ENCODE measurements at regions not wholly inside any gene's neighbourhood (a gene's known extent, or its start where the extent isn't known, plus 50 kb on each side); places are given as distances from the start of the nearest gene placed in this dataset.

- Histone ChIP-seq H3K4me2 (ENCODE audit: insufficient read depth, low read length) (no peak overlapping the region), H4K20me1 (ENCODE audit: insufficient read depth, low read length) (no peaks in the 10 kb centered on the region), H3K4me1 (ENCODE audit: insufficient read depth, low read length) (peaks cover 12% of the 10 kb centered on the region), H3K36me3 (ENCODE audit: insufficient read depth, low read length) (no peaks in the 10 kb centered on the region), H3K79me2 (ENCODE audit: insufficient read depth, low read length) (no peaks in the 10 kb centered on the region), H3K27ac (ENCODE audit: low read depth, low read length) (no peak overlapping the region), H3K4me3 (ENCODE audit: insufficient read depth, low read length) (no peak overlapping the region), H3K27me3 (ENCODE audit: insufficient read depth, low read length) (no peaks in the 10 kb centered on the region), H2AFZ (ENCODE audit: low read length) (no peak overlapping the region), H3K9me3 (ENCODE audit: low read depth, low read length) (no peaks in the 10 kb centered on the region)
- DNase-seq (ENCODE audit: insufficient read length, low spot score, missing footprints) = no peak
- TF ChIP-seq CTCF (IDR thresholded peaks at IDR 0.05; ENCODE audit: extremely low read depth, low read depth, low read length) = no peak
Measured at GRCh38 chr5:74021126-74021525, 395.1 kb downstream of the ARHGEF28 start.

- Histone ChIP-seq H3K4me1 (ENCODE audit: insufficient read depth, low read length) (peaks cover 12% of the 10 kb centered on the region), H3K79me2 (ENCODE audit: insufficient read depth, low read length) (no peaks in the 10 kb centered on the region), H3K36me3 (ENCODE audit: insufficient read depth, low read length) (no peaks in the 10 kb centered on the region), H3K9me3 (ENCODE audit: low read depth, low read length) (no peaks in the 10 kb centered on the region), H4K20me1 (ENCODE audit: insufficient read depth, low read length) (no peaks in the 10 kb centered on the region), H3K4me2 (ENCODE audit: insufficient read depth, low read length) (no peak overlapping the region), H3K4me3 (ENCODE audit: insufficient read depth, low read length) (no peak overlapping the region), H2AFZ (ENCODE audit: low read length) (no peak overlapping the region), H3K27ac (ENCODE audit: low read depth, low read length) (no peak overlapping the region), H3K27me3 (ENCODE audit: insufficient read depth, low read length) (no peaks in the 10 kb centered on the region)
- no peak for TF ChIP-seq CTCF (IDR thresholded peaks at IDR 0.05; ENCODE audit: extremely low read depth, low read depth, low read length)
- no peak for DNase-seq (ENCODE audit: insufficient read length, low spot score, missing footprints)
Measured at GRCh38 chr5:74020503-74020902, 394.5 kb downstream of the ARHGEF28 start.

GRCh38 chr5:74019923-74020322, 393.9 kb downstream of the ARHGEF28 start:
- no peak overlapping the region for H3K4me2 ChIP-seq (ENCODE audit: insufficient read depth, low read length)
- H3K27ac ChIP-seq (ENCODE audit: low read depth, low read length) = no peak overlapping the region
- no peak overlapping the region for H2AFZ ChIP-seq (ENCODE audit: low read length)
- H3K4me3 ChIP-seq (ENCODE audit: insufficient read depth, low read length) = no peak overlapping the region
- DNase-seq (ENCODE audit: insufficient read length, low spot score, missing footprints) = no peak
- no peaks in the 10 kb centered on the region for H3K9me3 ChIP-seq (ENCODE audit: low read depth, low read length)
- no peak for TF ChIP-seq CTCF (IDR thresholded peaks at IDR 0.05; ENCODE audit: extremely low read depth, low read depth, low read length)
- no peaks in the 10 kb centered on the region for H3K36me3 ChIP-seq (ENCODE audit: insufficient read depth, low read length)
- H3K4me1 ChIP-seq (ENCODE audit: insufficient read depth, low read length) = peaks cover 12% of the 10 kb centered on the region
- no peaks in the 10 kb centered on the region for H4K20me1 ChIP-seq (ENCODE audit: insufficient read depth, low read length)
- no peaks in the 10 kb centered on the region for H3K79me2 ChIP-seq (ENCODE audit: insufficient read depth, low read length)
- H3K27me3 ChIP-seq (ENCODE audit: insufficient read depth, low read length) = no peaks in the 10 kb centered on the region

- Histone ChIP-seq H3K79me2 (ENCODE audit: insufficient read depth, low read length) (no peaks in the 10 kb centered on the region), H3K4me1 (ENCODE audit: insufficient read depth, low read length) (peaks cover 12% of the 10 kb centered on the region), H3K9me3 (ENCODE audit: low read depth, low read length) (no peaks in the 10 kb centered on the region), H3K4me2 (ENCODE audit: insufficient read depth, low read length) (no peak overlapping the region), H2AFZ (ENCODE audit: low read length) (no peak overlapping the region), H3K4me3 (ENCODE audit: insufficient read depth, low read length) (no peak overlapping the region), H3K27ac (ENCODE audit: low read depth, low read length) (no peak overlapping the region), H4K20me1 (ENCODE audit: insufficient read depth, low read length) (no peaks in the 10 kb centered on the region), H3K27me3 (ENCODE audit: insufficient read depth, low read length) (no peaks in the 10 kb centered on the region), H3K36me3 (ENCODE audit: insufficient read depth, low read length) (no peaks in the 10 kb centered on the region)
- no peak for TF ChIP-seq CTCF (IDR thresholded peaks at IDR 0.05; ENCODE audit: extremely low read depth, low read depth, low read length)
- DNase-seq (ENCODE audit: insufficient read length, low spot score, missing footprints) = no peak
Measured at GRCh38 chr5:74017786-74018211, 391.8 kb downstream of the ARHGEF28 start.
